GM21619 (cell line): ENCODE measurements at regions not wholly inside any gene's neighbourhood (a gene's known extent, or its start where the extent isn't known, plus 50 kb on each side); places are given as distances from the start of the nearest gene placed in this dataset.
"Not testable (repeated sequence)": the region's sequence is repeated elsewhere in the genome, so short reads cannot be mapped to it uniquely, and the experiment has no call there.

Source experiments
- ATAC-seq: cut with Tn5 transposase; IDR thresholded peaks from one replicate; pipeline ENCODE4 v1.9.1; 2021; ENCODE audit not compliant: unreplicated experiment

DNA sequence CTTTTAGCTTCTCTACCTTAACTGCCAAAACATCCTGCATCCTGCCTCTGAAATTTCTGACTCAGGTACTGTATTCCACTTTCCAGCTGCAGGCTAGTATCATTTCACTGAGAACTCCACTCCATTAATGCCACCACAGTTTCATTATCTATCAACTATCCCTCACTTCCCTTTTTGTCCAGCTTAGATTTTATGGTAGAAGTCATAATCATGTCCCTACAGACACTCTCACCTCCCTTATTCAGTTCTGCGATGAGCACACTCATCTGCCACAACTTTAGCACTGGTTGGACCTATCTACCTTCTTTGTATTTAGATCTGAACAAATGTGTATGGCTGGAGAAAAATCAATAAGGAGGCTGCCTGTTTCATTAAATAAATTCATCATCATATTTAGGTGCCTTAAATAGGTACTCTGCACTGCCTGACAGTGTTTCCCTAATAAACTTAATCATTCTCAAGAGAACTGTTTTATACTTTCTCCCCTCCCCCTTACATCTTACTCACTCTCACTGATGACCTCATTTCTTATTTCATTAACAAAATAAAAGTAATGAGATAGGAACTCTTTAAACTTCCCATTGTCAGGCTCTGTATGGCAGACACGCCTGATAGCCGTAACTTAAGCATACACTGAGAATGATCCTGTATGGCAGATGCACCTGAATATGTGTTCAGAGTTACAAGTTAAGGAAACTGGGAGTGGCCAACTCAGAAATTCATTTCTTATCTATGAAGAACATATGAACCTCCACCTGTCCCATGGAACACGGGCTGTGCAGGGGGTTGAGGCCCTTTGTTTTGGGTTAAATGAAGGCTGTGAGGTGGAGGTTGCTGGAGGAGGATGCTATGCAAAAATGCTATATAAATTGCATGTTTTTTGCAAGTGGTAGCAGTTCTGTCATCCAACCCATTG lies 95.3 kb upstream of the MAN1A1 start:
- ATAC-seq: peak; percentile 51

DNA sequence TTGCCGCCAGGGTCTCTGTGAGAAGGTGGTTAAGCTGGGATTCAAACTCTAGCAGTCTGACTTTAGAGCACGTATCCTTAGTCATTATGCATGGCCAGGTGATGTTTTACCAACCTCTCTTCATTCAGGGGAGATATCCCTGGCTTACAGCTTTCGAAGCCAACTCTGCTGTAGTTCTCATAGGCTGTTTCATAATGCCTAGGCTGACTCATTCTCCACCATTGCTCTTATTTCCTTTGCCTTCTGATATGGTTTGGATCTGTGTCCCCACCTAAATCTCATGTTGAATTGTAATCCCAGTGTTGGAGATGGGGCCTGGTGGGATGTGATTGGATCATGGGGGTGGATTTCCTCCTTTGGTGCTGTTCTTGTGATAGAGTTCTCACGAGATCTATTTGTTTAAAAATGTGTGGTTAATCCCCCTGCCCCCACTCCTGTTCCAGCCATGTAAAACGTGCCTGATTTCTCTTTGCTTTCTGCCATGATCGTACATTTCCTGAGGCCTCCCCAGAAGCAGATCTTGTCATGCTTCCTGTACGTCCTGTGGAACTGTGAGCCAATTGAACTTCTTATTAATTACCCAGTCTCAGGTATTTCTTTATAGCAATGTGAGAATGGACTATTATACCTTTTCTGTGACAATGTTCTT lies 94.6 kb upstream of the MAN1A1 start:
- ATAC-seq: no peak

DNA sequence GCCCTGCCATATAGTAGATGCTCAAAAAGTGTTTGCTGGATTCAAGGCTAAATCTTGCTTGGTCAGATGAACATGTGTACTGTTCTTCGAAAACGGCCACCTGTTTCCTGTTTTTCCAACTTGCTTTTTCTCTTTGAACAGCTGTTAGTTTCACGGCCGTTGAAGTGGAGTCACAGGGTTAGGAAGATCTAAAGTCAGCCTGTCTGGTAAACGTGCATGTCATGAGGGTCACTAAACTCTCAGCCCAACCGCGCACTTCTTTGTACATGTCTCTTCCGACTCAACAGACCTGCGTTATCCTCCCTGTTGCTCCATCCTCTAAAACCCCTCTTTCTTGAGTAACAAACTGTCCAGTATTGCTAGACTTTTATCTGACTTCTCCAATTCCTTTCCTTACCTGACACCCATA lies 93.2 kb upstream of the MAN1A1 start:
- peak; percentile 63 for ATAC-seq

DNA sequence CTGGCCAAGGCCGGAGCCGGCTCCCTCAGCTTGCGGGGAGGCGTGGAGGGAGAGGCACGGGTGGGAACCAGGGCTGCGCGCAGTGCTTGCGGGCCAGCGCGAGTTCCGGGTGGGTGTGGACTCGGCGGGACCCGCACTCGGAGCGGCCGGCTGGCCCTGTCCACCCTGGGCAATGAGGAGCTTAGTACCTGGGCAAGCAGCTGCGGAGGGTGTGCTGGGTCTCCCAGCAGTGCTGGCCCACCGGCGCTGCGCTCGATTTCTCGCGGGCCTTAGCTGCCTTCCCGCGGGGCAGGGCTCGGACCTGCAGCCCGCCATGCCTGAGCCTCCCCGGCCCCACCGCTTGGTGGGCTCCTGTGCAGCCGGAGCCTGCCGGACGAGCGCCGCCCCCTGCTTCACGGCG lies 91.4 kb upstream of the MAN1A1 start:
- no peak for ATAC-seq

DNA sequence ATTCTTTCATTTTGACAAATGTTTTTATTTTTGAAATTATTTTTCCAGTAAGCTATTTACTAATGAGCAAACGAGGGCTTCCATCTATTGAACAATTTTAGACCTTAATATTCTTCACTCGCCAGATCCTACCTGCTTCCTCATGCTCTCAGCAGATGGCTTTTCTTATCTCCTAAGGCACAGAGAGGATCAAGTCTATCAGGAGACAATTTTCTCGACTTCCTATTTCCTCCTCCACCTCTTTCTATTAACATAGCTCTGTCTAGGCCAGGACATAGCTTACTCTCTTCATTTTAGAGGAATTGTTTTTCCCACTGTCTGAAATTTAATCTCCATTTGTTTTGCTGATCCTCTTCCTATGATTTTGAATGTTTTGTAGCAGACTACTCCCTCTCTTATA lies 87.0 kb upstream of the MAN1A1 start:
- no peak for ATAC-seq

DNA sequence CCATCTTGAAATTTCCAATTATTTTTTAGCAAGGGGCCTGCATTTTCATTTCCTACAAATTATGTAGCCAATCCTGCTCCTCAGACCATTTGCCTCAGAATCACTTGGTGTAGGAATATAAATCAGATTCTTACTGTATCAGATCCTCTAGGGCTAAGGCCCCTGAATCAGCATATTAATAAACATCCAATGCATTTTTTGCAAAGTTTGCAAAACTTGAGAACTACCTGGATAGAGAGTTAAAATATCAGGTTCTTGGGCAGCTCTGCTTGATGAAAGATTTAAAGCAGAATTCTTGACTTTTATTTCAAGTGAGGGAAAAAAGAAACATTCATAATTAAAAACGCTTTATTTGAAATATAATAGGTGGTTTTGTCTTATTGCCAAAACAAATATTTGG lies 82.2 kb upstream of the MAN1A1 start:
- ATAC-seq: no peak

DNA sequence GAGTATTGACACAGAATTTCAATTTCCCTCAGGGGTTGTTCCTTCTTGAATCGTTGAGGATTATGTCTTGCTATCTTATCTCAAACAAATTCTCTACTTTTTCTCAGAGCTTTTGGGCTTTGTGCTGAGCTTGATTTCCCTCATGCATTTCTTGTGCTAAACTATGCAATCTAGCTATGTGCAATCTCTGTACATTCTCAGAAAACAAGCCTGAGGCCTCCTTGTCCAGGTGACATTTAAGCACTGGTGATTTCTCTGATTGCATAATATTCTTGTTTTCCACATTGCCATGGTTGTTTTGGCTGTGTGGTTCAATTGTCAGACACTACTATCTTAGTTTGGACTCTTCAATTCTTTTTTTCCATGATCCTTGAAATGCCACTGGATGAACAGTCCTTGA lies 81.2 kb upstream of the MAN1A1 start:
- no peak for ATAC-seq

DNA sequence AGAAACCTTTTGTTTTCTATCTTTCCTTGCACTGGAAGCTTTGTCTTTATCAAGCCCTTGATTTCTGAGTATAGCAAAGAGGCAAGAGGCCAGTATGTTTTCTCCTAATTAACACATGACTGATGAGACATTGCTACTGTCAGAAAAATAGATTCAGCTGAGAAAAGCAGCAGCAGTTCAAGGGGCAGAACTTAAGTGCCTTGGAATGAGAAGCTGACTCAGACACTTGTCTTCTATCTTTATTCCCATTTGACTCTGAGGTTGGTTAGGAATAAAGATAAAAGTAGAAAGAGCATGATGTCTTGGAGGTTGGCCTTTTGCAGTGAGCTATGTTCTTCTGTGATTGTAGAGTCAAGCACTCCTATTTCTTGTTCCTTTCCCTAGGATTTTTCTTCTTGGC lies 79.1 kb upstream of the MAN1A1 start:
- no peak for ATAC-seq

DNA sequence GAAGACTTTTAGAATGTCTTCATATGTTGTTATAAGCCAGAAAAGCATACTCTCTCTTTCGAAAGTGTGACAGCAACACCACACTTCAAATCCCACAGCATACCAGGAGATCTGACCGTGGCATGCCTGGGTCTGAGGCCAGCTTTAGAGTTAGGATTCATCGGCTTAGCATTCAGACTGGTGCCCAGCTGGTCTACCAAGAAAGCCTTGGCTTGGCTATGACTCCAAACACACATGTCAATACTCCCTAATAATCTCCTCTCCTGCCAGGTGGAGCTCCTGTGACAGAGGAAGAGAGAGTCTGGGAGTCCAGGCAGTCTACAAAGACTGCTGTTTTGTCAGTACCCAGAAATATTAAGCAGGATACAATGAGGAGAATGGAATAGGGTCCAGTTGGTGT lies 77.1 kb upstream of the MAN1A1 start:
- no peak for ATAC-seq

DNA sequence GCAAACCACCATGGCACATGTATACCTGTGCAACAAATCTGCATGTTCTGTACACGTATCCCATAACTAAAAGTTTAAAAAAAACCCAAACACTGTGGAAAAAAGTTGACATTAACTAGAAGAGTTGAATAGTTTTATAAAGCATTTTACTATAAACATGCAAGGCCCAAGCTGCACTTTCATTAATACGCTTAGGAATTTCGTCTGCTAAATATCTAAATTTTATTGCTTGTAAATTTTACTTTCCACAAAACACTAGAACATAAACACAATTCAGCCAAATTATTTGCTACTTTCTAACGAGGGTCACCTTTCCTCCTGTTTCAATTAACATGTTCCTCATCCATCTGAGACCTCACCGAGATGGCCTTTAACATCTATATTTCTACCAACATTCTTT lies 74.4 kb upstream of the MAN1A1 start:
- ATAC-seq: no peak

DNA sequence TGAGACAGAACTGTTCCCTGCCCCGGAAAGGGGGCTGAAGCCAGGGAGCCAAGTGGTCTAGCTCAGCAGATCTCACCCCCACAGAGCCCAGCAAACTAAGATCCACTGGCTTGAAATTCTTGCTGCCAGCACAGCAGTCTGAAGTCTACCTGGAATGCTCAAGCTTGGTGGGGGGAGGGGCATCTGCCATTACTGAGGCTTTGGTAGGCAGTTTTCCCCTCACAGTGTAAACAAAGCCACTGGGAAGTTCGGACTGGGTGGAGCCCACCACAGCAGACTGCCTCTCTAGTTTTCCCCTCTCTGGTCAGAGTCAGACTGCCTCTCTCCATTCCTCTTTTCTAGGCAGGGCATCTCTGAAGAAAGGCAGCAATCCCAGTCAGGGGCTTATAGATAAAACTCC lies 68.5 kb upstream of the MAN1A1 start:
- not testable (repeated sequence) for ATAC-seq

DNA sequence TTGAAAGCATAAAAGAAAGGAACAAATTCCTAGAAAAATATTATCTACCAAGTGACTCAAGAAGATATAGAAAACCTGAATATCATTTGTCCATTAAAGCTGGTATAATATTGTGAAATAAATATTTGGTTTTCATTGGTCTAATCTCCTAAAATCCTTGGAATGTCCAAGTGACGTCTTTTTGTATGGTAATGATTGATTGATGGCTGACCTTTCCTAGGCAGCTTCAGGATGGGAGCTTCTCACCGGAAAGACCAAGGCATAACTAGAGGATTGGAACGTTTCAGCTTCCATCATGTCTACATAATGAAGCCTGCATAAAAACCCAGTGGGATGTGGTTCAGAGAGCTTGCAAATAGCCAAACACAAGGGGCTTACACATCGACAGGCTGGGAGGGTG lies 57.6 kb upstream of the MAN1A1 start:
- no peak for ATAC-seq

DNA sequence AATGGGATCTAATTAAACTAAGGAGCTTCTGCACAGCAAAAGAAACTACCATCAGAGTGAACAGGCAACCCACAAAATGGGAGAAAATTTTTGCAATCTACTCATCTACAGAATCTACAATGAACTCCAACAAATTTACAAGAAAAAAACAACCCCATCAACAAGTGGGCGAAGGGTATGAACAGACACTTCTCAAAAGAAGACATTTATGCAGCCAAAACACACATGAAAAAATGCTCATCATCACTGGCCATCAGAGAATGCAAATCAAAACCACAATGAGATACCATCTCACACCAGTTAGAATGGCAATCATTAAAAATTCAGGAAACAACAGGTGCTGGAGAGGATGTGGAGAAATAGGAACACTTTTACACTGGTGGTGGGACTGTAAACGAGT lies 55.6 kb upstream of the MAN1A1 start:
- ATAC-seq: not testable (repeated sequence)
